ENCODE measurements at regions not wholly inside any gene's neighbourhood (a gene's known extent, or its start where the extent isn't known, plus 50 kb on each side); places are given as distances from the start of the nearest gene placed in this dataset.

GRCh38 chr4:157754410-157754809 is 418.4 kb downstream of the GASK1B start:
- no peak overlapping the region for H3K4me2 ChIP-seq (ENCODE audit: low read length)
- no peaks in the 10 kb centered on the region for H3K36me3 ChIP-seq (replicated peaks; ENCODE audit: low read depth, low read length)
- no peak overlapping the region for H3K27ac ChIP-seq (ENCODE audit: low read length)
- no peaks in the 10 kb centered on the region for H4K20me1 ChIP-seq (ENCODE audit: insufficient read depth, low read length)
- H3K4me1 ChIP-seq (ENCODE audit: low read length) = no peaks in the 10 kb centered on the region
- no peaks in the 10 kb centered on the region for H3K79me2 ChIP-seq (ENCODE audit: low read length)
- H3K4me3 ChIP-seq (ENCODE audit: low read length) = no peak overlapping the region
- no peak overlapping the region for H3K9ac ChIP-seq (ENCODE audit: low read length)
- H3K9me3 ChIP-seq (ENCODE audit: insufficient read depth, low read length) = no peaks in the 10 kb centered on the region
- no peak overlapping the region for H2AFZ ChIP-seq (ENCODE audit: low read depth, low read length)
- TF ChIP-seq EZH2phosphoT487 (IDR thresholded peaks at IDR 0.05; ENCODE audit: low read depth) (no peak), CTCF (IDR thresholded peaks at IDR 0.05; ENCODE audit: low read depth, low read length) (no peak)
- no peaks in the 10 kb centered on the region for H3K27me3 ChIP-seq (ENCODE audit: low read depth, low read length)

DNA sequence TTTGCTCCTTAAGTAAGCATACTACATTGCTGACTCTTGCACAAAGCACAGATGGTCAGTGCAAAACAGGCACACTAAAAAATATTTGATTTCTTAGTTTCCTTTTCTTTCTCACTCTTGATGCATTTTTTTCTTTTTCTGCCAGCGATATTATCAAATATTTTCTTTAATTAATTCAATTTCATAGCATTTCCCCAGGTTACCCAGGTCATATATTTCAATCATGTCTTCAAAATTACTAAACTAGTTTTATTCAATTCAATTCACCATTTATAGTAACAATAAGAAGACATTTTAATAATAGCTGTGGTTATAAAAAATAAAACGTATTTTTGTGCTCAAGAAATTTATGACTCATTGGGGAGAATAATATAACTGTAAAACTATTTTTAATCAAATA is 421.2 kb downstream of the GASK1B start:
- Histone ChIP-seq H2AFZ (ENCODE audit: low read depth, low read length) (no peak overlapping the region), H3K27ac (ENCODE audit: low read length) (no peak overlapping the region), H3K4me3 (ENCODE audit: low read length) (no peak overlapping the region), H3K79me2 (ENCODE audit: low read length) (no peaks in the 10 kb centered on the region), H3K4me1 (ENCODE audit: low read length) (no peaks in the 10 kb centered on the region), H3K9me3 (ENCODE audit: insufficient read depth, low read length) (no peaks in the 10 kb centered on the region; the same call in 1 of the 2 replicates), H3K4me2 (ENCODE audit: low read length) (no peak overlapping the region), H3K9ac (ENCODE audit: low read length) (no peak overlapping the region), H4K20me1 (ENCODE audit: insufficient read depth, low read length) (no peaks in the 10 kb centered on the region), H3K36me3 (replicated peaks; ENCODE audit: low read depth, low read length) (no peaks in the 10 kb centered on the region), H3K27me3 (ENCODE audit: low read depth, low read length) (no peaks in the 10 kb centered on the region)
- no peak for TF ChIP-seq EZH2phosphoT487 (IDR thresholded peaks at IDR 0.05; ENCODE audit: low read depth)
- no peak for TF ChIP-seq CTCF (IDR thresholded peaks at IDR 0.05; ENCODE audit: low read depth, low read length)

- Histone ChIP-seq H3K4me1 (ENCODE audit: low read length) (peaks cover 8% of the 10 kb centered on the region), H3K9me3 (ENCODE audit: insufficient read depth, low read length) (no peaks in the 10 kb centered on the region), H3K9ac (ENCODE audit: low read length) (no peak overlapping the region), H3K27ac (ENCODE audit: low read length) (no peak overlapping the region), H3K4me2 (ENCODE audit: low read length) (no peak overlapping the region), H3K4me3 (ENCODE audit: low read length) (no peak overlapping the region), H3K36me3 (replicated peaks; ENCODE audit: low read depth, low read length) (no peaks in the 10 kb centered on the region), H2AFZ (ENCODE audit: low read depth, low read length) (no peak overlapping the region), H3K79me2 (ENCODE audit: low read length) (no peaks in the 10 kb centered on the region), H3K27me3 (ENCODE audit: low read depth, low read length) (no peaks in the 10 kb centered on the region), H4K20me1 (ENCODE audit: insufficient read depth, low read length) (no peaks in the 10 kb centered on the region)
- TF ChIP-seq CTCF (IDR thresholded peaks at IDR 0.05; ENCODE audit: low read depth, low read length) (no peak), EZH2phosphoT487 (IDR thresholded peaks at IDR 0.05; ENCODE audit: low read depth) (no peak)
Measured at GRCh38 chr4:157741642-157742041, 431.2 kb downstream of the GASK1B start.

- TF ChIP-seq EZH2phosphoT487 (IDR thresholded peaks at IDR 0.05; ENCODE audit: low read depth) = no peak
- TF ChIP-seq CTCF (IDR thresholded peaks at IDR 0.05; ENCODE audit: low read depth, low read length) = no peak
- H3K4me2 ChIP-seq (ENCODE audit: low read length) = no peak overlapping the region
- H3K27ac ChIP-seq (ENCODE audit: low read length) = no peak overlapping the region
- H3K79me2 ChIP-seq (ENCODE audit: low read length) = no peaks in the 10 kb centered on the region
- H3K9ac ChIP-seq (ENCODE audit: low read length) = no peak overlapping the region
- no peak overlapping the region for H2AFZ ChIP-seq (ENCODE audit: low read depth, low read length)
- H4K20me1 ChIP-seq (ENCODE audit: insufficient read depth, low read length) = no peaks in the 10 kb centered on the region
- H3K4me3 ChIP-seq (ENCODE audit: low read length) = no peak overlapping the region
- H3K27me3 ChIP-seq (ENCODE audit: low read depth, low read length) = no peaks in the 10 kb centered on the region
- H3K36me3 ChIP-seq (replicated peaks; ENCODE audit: low read depth, low read length) = no peaks in the 10 kb centered on the region
- H3K9me3 ChIP-seq (ENCODE audit: insufficient read depth, low read length) = no peaks in the 10 kb centered on the region
- H3K4me1 ChIP-seq (ENCODE audit: low read length) = peaks cover 26% of the 10 kb centered on the region
Measured at GRCh38 chr4:157739242-157739641, 433.6 kb downstream of the GASK1B start.
